VCaP (cell line): ENCODE measurements at regions not wholly inside any gene's neighbourhood (a gene's known extent, or its start where the extent isn't known, plus 50 kb on each side); places are given as distances from the start of the nearest gene placed in this dataset.

Experiments used
- H3K27ac ChIP-seq: fragments of 450-650 bp; 2 replicates; pipeline ENCODE4 v1.5.1; 2017
- TF ChIP-seq, protein P1 (sequence below): fragments of 450-650 bp; conservative IDR thresholded peaks from 2 replicates; pipeline ENCODE4 v1.5.1; 2017; ENCODE audit warnings: mild to moderate bottlenecking, moderate library complexity

DNA sequence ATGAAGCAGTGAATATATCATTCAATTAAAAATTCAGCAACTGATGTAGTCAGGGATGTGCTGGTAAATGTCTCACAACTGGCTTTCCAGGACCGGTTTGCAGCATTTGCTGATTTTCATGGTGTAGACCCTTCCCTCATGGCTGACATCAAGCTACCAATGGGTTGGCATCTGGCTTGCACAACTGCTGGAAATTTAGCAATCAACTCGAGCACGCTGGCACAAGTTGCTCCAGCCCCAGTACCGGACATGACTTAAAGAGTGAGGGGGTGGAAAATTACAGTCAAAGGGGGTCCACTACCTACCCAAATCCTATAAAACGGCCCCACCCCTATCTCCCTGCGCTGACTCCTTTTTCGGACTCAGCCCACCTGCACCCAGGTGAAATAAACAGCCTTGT is 198.4 kb upstream of the NRP1 start:
- no peak overlapping the region for H3K27ac ChIP-seq
- TF ChIP-seq, protein P1, sequence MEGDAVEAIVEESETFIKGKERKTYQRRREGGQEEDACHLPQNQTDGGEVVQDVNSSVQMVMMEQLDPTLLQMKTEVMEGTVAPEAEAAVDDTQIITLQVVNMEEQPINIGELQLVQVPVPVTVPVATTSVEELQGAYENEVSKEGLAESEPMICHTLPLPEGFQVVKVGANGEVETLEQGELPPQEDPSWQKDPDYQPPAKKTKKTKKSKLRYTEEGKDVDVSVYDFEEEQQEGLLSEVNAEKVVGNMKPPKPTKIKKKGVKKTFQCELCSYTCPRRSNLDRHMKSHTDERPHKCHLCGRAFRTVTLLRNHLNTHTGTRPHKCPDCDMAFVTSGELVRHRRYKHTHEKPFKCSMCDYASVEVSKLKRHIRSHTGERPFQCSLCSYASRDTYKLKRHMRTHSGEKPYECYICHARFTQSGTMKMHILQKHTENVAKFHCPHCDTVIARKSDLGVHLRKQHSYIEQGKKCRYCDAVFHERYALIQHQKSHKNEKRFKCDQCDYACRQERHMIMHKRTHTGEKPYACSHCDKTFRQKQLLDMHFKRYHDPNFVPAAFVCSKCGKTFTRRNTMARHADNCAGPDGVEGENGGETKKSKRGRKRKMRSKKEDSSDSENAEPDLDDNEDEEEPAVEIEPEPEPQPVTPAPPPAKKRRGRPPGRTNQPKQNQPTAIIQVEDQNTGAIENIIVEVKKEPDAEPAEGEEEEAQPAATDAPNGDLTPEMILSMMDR = no peak

DNA sequence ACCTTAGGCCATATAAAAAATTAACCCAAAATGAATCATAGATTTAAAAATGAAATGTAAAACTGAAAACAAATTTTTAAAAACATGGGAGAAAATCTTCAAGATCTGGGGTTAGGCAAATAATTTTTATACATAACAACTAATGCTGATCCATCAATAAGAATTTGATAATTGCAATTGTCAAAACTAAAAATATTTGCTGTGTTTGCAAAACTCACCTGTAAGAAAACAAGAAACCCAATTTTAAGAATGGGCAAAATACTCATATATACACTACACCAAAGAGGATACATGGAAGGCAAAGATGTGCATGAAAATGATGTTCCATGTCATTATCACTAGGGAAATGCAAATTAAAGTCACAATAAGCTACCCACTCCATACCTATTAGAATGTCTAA is 194.8 kb upstream of the NRP1 start:
- H3K27ac ChIP-seq = no peak overlapping the region
- TF ChIP-seq, protein P1 = no peak

DNA sequence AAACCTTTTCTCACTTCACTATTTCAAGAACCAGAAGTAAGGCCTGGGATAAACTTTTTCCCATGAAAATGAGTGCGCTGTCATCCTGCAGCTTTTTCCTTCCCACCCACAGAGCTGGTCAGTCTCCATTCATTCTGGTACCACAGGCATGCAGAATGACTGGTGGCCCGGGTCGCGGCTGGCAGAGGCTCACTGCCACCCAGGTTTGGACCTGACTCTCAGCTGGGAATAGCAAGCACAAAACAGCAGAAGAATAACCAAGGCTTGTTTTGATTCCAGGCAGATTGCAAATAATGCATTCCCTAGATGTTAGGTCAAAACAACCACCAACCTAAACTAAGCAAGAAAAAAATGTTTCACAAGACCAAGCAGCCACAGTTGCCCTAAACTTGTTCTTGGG is 190.5 kb upstream of the NRP1 start:
- H3K27ac ChIP-seq = no peak overlapping the region
- TF ChIP-seq, protein P1 = no peak

DNA sequence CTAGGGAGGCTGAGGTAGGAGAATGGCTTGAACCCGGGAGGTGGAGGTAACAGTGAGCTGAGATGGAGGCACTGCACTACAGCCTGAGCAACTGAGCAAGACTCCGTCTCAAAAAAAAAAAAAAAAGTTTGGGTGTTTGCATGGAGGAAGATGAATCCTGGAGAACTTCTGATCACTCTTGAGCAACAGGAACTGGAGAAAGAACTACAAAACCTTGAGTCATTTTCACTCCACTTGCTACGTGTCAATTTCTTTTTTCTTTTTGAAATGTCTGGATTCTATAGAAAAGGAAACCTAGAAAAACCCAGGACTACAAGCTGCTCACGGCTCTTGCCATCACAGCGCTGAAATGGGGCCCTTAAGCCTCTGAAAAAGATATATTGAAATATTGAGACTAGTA is 189.6 kb upstream of the NRP1 start:
- TF ChIP-seq, protein P1 = no peak
- no peak overlapping the region for H3K27ac ChIP-seq

DNA sequence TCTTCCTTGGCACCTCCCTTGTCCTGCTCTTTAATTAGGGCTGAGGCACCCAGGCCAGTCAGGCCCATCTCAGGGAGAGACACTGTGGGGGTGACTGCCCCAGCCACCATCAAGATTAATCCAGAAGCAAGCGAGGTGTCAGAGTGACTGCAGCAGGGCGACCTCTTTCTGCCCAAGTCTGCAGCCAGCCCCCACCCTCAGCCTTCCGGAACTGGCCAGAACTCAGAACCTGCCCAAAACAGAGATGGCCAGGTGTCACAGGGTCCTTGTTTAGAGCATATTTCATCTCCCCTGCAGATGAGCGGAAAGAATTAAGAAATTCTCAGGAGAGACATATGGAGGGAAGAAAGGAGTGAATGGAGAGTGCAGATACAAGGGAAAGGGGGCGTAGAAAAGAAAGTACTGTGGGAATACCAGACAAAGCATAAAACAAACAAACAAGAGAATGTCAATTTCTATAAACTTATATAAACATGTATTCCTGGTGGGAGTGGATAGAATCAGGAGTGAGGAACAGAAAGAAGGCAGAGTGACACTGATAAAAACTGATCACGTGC is 188.8 kb upstream of the NRP1 start:
- no peak overlapping the region for H3K27ac ChIP-seq
- TF ChIP-seq, protein P1 = no peak

DNA sequence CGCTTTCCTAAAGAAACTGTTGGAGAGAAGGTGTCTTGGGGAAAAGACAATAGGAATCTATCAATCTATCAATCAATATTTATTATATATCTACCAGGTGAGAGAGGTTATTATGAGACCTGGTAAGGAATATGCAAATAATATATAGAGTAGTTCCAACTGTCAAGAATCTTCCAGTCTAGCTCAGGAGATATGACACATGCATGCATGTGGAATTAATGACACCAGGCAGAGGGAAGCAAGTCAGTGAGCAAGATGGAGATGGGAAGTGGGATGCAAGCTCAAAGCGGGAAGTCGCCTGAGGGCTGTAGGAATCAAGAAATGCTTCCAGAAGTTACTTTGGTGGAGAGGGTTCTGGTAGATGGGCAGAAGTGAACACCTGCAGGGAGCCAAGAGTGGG is 187.4 kb upstream of the NRP1 start:
- TF ChIP-seq, protein P1 = no peak

DNA sequence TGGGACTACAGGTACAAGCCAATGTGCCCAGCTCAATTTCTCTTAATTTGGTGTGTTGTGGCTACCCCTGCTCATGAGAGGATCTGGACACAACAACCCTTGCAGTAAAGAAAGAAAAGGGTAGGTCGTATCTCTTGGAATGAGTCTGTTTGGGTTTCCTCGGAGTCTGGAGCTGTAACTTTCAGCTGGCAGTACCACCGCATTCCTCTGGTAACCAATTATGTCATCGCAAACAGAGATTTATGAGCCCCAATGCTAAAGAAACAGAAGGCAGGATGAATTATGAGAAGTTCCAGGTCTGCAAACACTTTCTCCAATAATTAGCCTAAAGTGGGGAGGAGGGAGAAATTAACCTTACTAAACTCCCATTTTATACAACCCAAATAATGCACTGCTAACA is 186.6 kb upstream of the NRP1 start:
- TF ChIP-seq, protein P1 = no peak
- H3K27ac ChIP-seq = peak overlapping the region; percentile 73

More for the DNA sequence above, 187.4 kb upstream of the NRP1 start:
- H3K27ac ChIP-seq = peak overlapping the region; percentile 73
